ENCODE measurements at regions not wholly inside any gene's neighbourhood (a gene's known extent, or its start where the extent isn't known, plus 50 kb on each side); places are given as distances from the start of the nearest gene placed in this dataset.

DNA sequence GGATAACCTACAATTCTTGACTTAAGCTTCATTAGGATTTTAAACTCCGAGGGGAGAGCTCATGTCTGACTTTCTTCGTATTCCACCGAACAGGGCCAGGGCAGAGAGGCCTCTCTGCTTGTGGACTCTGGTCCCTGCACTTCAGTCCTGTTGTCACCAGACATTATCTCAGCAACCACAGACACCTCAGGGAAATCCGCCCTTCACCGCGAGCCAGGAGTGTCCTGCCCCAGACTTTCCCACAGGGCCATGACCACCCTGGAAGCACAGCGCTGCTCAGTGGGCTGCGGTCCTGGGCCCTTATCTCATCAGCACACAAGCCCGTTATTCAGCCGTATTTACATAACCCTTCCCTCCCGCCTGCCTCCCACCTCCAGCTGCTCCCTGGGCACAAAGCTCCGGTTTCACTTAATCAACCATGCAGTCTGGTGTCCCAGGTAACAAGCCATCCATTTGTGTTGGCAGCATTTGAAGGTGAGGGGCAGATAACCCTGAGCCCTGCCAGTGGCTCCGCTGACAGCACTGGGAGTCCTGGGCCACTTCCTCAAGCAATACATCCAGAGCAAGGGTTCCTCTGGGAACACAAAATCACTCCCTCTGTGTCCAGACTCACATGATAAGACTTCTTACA, 122.8 kb upstream of the RAB4A start (continued):
- TF ChIP-seq ZNF549 (CRISPR knock-in tag; IDR thresholded peaks at IDR 0.05) (0 out of 2 replicates have a peak, but pooled peaks have one; percentile 65), ZBTB34 (CRISPR knock-in tag; IDR thresholded peaks at IDR 0.05) (peak; percentile 91), ZFP91 (CRISPR knock-in tag; IDR thresholded peaks at IDR 0.05; ENCODE audit: borderline replicate concordance) (peak; percentile 91), ZSCAN5A (CRISPR knock-in tag; IDR thresholded peaks at IDR 0.05; ENCODE audit: borderline replicate concordance) (peak; percentile 41; the same call in 1 of the 2 replicates), RFX3 (CRISPR knock-in tag; IDR thresholded peaks at IDR 0.05) (no peak), BCL3 (CRISPR knock-in tag; IDR thresholded peaks at IDR 0.05) (peak; percentile 37; the same call in 1 of the 2 replicates), TRIM24 (CRISPR knock-in tag; IDR thresholded peaks at IDR 0.05) (no peak), ZNF816 (CRISPR knock-in tag; IDR thresholded peaks at IDR 0.05; ENCODE audit: borderline replicate concordance) (no peak), ZNF335 (CRISPR knock-in tag; IDR thresholded peaks at IDR 0.05) (0 out of 2 replicates have a peak, but pooled peaks have one; percentile 51), ZBTB7A (CRISPR knock-in tag; IDR thresholded peaks at IDR 0.05) (peak; percentile 69), GABPA (IDR thresholded peaks at IDR 0.05; ENCODE audit: low read depth, low read length) (no peak), GABPA (CRISPR knock-in tag; IDR thresholded peaks at IDR 0.05; ENCODE audit: low read depth) (no peak), ZFP90 (CRISPR knock-in tag; IDR thresholded peaks at IDR 0.05; ENCODE audit: borderline replicate concordance) (peak; percentile 74; the same call in 1 of the 2 replicates), RARG (CRISPR knock-in tag; IDR thresholded peaks at IDR 0.05; ENCODE audit: low read depth) (no peak), ZMYM2 (CRISPR knock-in tag; IDR thresholded peaks at IDR 0.05) (peak; percentile 76; the same call in 1 of the 2 replicates), CHCHD3 (CRISPR knock-in tag; IDR thresholded peaks at IDR 0.05) (no peak), ZNF350 (CRISPR knock-in tag; IDR thresholded peaks at IDR 0.05; ENCODE audit: borderline replicate concordance, low read depth) (peak; percentile 50; the same call in 1 of the 2 replicates), TBX3 (IDR thresholded peaks at IDR 0.05; ENCODE audit: borderline replicate concordance) (peak; percentile 69)
- TF ChIP-seq, protein P1, sequence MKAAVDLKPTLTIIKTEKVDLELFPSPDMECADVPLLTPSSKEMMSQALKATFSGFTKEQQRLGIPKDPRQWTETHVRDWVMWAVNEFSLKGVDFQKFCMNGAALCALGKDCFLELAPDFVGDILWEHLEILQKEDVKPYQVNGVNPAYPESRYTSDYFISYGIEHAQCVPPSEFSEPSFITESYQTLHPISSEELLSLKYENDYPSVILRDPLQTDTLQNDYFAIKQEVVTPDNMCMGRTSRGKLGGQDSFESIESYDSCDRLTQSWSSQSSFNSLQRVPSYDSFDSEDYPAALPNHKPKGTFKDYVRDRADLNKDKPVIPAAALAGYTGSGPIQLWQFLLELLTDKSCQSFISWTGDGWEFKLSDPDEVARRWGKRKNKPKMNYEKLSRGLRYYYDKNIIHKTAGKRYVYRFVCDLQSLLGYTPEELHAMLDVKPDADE (CRISPR knock-in tag; IDR thresholded peaks at IDR 0.05), result no peak
- TF ChIP-seq, protein P2, sequence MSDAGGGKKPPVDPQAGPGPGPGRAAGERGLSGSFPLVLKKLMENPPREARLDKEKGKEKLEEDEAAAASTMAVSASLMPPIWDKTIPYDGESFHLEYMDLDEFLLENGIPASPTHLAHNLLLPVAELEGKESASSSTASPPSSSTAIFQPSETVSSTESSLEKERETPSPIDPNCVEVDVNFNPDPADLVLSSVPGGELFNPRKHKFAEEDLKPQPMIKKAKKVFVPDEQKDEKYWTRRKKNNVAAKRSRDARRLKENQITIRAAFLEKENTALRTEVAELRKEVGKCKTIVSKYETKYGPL (CRISPR knock-in tag; IDR thresholded peaks at IDR 0.05), result peak; percentile 69; the same call in 1 of the 2 replicates
- TF ChIP-seq, protein P3, sequence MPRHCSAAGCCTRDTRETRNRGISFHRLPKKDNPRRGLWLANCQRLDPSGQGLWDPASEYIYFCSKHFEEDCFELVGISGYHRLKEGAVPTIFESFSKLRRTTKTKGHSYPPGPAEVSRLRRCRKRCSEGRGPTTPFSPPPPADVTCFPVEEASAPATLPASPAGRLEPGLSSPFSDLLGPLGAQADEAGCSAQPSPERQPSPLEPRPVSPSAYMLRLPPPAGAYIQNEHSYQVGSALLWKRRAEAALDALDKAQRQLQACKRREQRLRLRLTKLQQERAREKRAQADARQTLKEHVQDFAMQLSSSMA (CRISPR knock-in tag; IDR thresholded peaks at IDR 0.05), result 0 out of 2 replicates have a peak, but pooled peaks have one; percentile 18

All from HepG2 (cell line).